HEK293T (cell line): ENCODE measurements at regions not wholly inside any gene's neighbourhood (a gene's known extent, or its start where the extent isn't known, plus 50 kb on each side); places are given as distances from the start of the nearest gene placed in this dataset.

Experiments
- CTCF ChIA-PET: fragments of 350-600 bp; formaldehyde crosslinking; extraction: SDS; loops from one replicate; lab custom pipeline; 2021; ENCODE audit warnings: antibody characterized with exemption, inconsistent platforms; lab: Yijun Ruan, JAX
- POLR2A ChIA-PET: fragments of 350-600 bp; formaldehyde crosslinking; extraction: SDS; loops from one replicate; lab custom pipeline; 2020; ENCODE audit warnings: antibody characterized with exemption, inconsistent platforms; lab: Yijun Ruan, JAX
- DNase-seq: peaks from one replicate; pipeline ENCODE4 v3.0.0; 2012; ENCODE audit warnings: mixed read lengths; ENCODE audit errors: extremely low spot score
- ARNT ChIP-seq: fragments of 450-650 bp; IDR thresholded peaks from 2 replicates; pipeline ENCODE4 v1.6.1; 2017; ENCODE audit warnings: mild to moderate bottlenecking
- BHLHE40 ChIP-seq: fragments of 450-650 bp; IDR thresholded peaks from 2 replicates; pipeline ENCODE4 v1.6.1; 2016; ENCODE audit warnings: mild to moderate bottlenecking, moderate library complexity, borderline replicate concordance
- CTBP1 ChIP-seq: fragments of 450-650 bp; IDR thresholded peaks from 2 replicates; pipeline ENCODE4 v1.6.1; 2016; ENCODE audit warnings: borderline replicate concordance
- ELF4 ChIP-seq: fragments of 450-650 bp; IDR thresholded peaks from 2 replicates; pipeline ENCODE4 v1.6.1; 2017; ENCODE audit warnings: antibody characterized with exemption
- FOXA1 ChIP-seq: fragments of 450-650 bp; IDR thresholded peaks from 2 replicates; pipeline ENCODE4 v1.6.1; 2016; ENCODE audit warnings: mild to moderate bottlenecking
- FOXK2 ChIP-seq: fragments of 450-650 bp; IDR thresholded peaks from 2 replicates; pipeline ENCODE4 v1.6.1; 2016; ENCODE audit warnings: mild to moderate bottlenecking
- FOXM1 ChIP-seq: fragments of 450-650 bp; IDR thresholded peaks from 2 replicates; pipeline ENCODE4 v1.6.1; 2017; ENCODE audit warnings: mild to moderate bottlenecking, borderline replicate concordance
- HDGF ChIP-seq: fragments of 450-650 bp; IDR thresholded peaks from 2 replicates; pipeline ENCODE4 v1.6.1; 2017; ENCODE audit warnings: antibody characterized with exemption, borderline replicate concordance
- L3MBTL2 ChIP-seq: fragments of 450-650 bp; conservative IDR thresholded peaks from 2 replicates; pipeline ENCODE4 v1.6.1; 2016; ENCODE audit warnings: mild to moderate bottlenecking
- LEF1 ChIP-seq: fragments of 450-650 bp; IDR thresholded peaks from 2 replicates; pipeline ENCODE4 v1.6.1; 2017; ENCODE audit warnings: mild to moderate bottlenecking, borderline replicate concordance
- NFRKB ChIP-seq: fragments of 450-650 bp; IDR thresholded peaks from 2 replicates; pipeline ENCODE4 v1.6.1; 2016; ENCODE audit warnings: mild to moderate bottlenecking, moderate library complexity
- PKNOX1 ChIP-seq: fragments of 450-650 bp; IDR thresholded peaks from 2 replicates; pipeline ENCODE4 v1.6.1; 2016
- SP1 ChIP-seq: fragments of 450-650 bp; IDR thresholded peaks from 2 replicates; pipeline ENCODE4 v1.6.1; 2017
- SUZ12 ChIP-seq: fragments of 450-650 bp; IDR thresholded peaks from 2 replicates; pipeline ENCODE4 v1.6.1; 2016; ENCODE audit warnings: mild to moderate bottlenecking
- TARDBP ChIP-seq: fragments of 450-650 bp; IDR thresholded peaks from 2 replicates; pipeline ENCODE4 v1.6.1; 2016
- ZNF384 ChIP-seq: fragments of 450-650 bp; IDR thresholded peaks from 2 replicates; pipeline ENCODE4 v1.6.1; 2016

- ChIA-PET POLR2A (no interaction called here), CTCF (no interaction called here)
- DNase-seq, result no peak
- no peak for TF ChIP-seq L3MBTL2
- no peak for TF ChIP-seq FOXM1
- TF ChIP-seq CTBP1, result no peak
- no peak for TF ChIP-seq FOXK2
- no peak for TF ChIP-seq BHLHE40
- no peak for TF ChIP-seq SP1
- no peak for TF ChIP-seq PKNOX1
Observed at GRCh38 chr9:117795271-117795670, 91.1 kb downstream of the TLR4 start.

DNA sequence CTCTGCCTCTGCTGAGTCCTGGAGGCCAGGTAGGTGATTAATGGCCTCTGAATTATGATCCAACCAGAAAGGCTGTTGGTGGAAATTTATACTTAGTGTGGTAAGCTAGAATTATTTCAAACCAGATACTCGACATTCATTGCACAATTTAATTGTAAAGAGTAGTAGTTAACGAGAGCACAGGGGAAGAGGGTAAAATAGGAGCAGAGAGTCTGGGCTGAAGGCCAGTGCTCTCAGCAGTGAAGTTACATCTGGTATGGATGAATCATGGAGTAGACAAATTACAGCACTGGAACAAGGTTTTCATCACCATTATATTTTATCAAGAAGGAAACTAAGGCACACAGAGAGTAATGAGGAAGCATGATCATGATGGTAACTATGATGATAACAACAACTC is 92.5 kb downstream of the TLR4 start:
- TF ChIP-seq PKNOX1, result no peak
- TF ChIP-seq HDGF, result no peak
- TF ChIP-seq L3MBTL2, result no peak
- no peak for TF ChIP-seq SUZ12
- TF ChIP-seq ZNF384, result no peak
- TF ChIP-seq BHLHE40, result no peak
- TF ChIP-seq FOXA1, result no peak
- no peak for TF ChIP-seq FOXM1
- TF ChIP-seq ARNT, result no peak
- no peak for TF ChIP-seq FOXK2
- TF ChIP-seq SP1, result no peak
- no peak for TF ChIP-seq TARDBP
- no peak for TF ChIP-seq ELF4
- no peak for TF ChIP-seq LEF1
- TF ChIP-seq CTBP1, result no peak
- POLR2A ChIA-PET, result no interaction called here
- no peak for DNase-seq
- CTCF ChIA-PET, result no interaction called here

DNA sequence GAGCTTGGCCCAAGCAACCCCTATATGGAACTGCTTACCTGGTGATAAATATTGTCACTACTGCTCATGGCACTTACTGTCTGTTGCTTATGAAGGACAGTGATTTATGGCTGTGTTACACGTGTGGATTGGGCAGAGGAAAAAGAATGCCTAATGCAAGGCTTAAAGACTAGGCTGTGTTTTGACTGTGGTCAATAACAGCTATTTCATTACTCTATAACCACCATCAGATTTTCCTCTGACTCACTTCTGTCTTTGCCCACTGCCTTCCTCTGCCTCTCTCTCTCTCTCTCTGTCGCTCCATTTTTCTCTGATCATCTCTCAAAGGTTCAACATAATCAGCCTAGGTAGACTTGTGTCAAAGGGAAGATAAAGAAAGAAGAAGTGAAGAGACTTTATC is 96.2 kb downstream of the TLR4 start:
- POLR2A ChIA-PET, result no interaction called here
- CTCF ChIA-PET, result no interaction called here
- no peak for DNase-seq
- TF ChIP-seq CTBP1 (no peak), L3MBTL2 (no peak), TARDBP (no peak), ELF4 (no peak), ZNF384 (no peak)

- TF ChIP-seq NFRKB, result no peak
- POLR2A ChIA-PET, result no interaction called here
- CTCF ChIA-PET, result no interaction called here
- no peak for DNase-seq
Observed at GRCh38 chr9:117809751-117810150, 105.5 kb downstream of the TLR4 start.

DNA sequence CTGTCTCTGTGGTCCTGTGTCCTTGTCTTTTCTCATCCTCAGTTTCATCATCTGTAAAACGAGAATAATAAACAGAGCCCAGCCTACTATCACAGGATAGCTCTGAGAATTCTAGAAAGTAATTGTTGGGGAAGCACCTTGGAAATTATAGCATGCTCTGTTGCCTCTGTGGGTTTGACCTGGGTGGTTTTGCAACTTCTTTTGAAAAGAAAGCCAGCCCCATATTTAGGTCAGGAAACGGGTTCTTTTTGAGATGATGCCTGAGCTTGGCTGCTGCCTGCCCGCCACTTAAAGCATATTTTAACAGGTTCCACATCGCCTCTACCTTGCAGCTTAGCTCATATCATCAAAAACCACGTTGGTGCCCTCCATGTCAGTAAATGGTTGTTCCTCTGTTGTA is 111.1 kb downstream of the TLR4 start:
- TF ChIP-seq BHLHE40 (no peak), CTBP1 (no peak), HDGF (no peak), TARDBP (no peak)
- no peak for DNase-seq
- POLR2A ChIA-PET, result no interaction called here
- CTCF ChIA-PET, result no interaction called here

- no peak for TF ChIP-seq FOXM1
- CTCF ChIA-PET, result no interaction called here
- DNase-seq, result no peak
- POLR2A ChIA-PET, result no interaction called here
Observed at GRCh38 chr9:117815948-117816347, 111.7 kb downstream of the TLR4 start.

GRCh38 chr9:117821954-117822353 is 117.8 kb downstream of the TLR4 start:
- TF ChIP-seq FOXK2, result no peak
- TF ChIP-seq BHLHE40, result no peak
- no peak for TF ChIP-seq TARDBP
- no peak for TF ChIP-seq PKNOX1
- no peak for TF ChIP-seq NFRKB
- no peak for TF ChIP-seq ARNT
- TF ChIP-seq FOXA1, result no peak
- no peak for TF ChIP-seq SP1
- TF ChIP-seq LEF1, result no peak
- no peak for TF ChIP-seq ZNF384
- no peak for TF ChIP-seq SUZ12
- TF ChIP-seq L3MBTL2, result no peak
- no peak for TF ChIP-seq ELF4
- no peak for TF ChIP-seq CTBP1
- TF ChIP-seq FOXM1, result no peak
- TF ChIP-seq HDGF, result no peak
- DNase-seq, result no peak
- ChIA-PET POLR2A (no interaction called here), CTCF (no interaction called here)

- CTCF ChIA-PET, result no interaction called here
- DNase-seq, result no peak
- POLR2A ChIA-PET, result no interaction called here
- TF ChIP-seq ZNF384 (no peak), ARNT (no peak), NFRKB (no peak), ELF4 (no peak), SUZ12 (no peak), HDGF (no peak), L3MBTL2 (no peak), FOXM1 (no peak), PKNOX1 (no peak), TARDBP (no peak), SP1 (no peak), CTBP1 (no peak), FOXA1 (no peak), LEF1 (no peak), FOXK2 (no peak), BHLHE40 (no peak)
Observed at GRCh38 chr9:117823576-117823975, 119.4 kb downstream of the TLR4 start.
